ENCODE measurements at regions not wholly inside any gene's neighbourhood (a gene's known extent, or its start where the extent isn't known, plus 50 kb on each side); places are given as distances from the start of the nearest gene placed in this dataset.
"Not testable (repeated sequence)": the region's sequence is repeated elsewhere in the genome, so short reads cannot be mapped to it uniquely, and the experiment has no call there.

- Mint-ChIP-seq H3K9me3 (peaks cover 0 to 2% of the 10 kb centered on the region in 2 donors), H3K36me3 (ENCODE audit: insufficient read depth) (no peaks in the 10 kb centered on the region), H3K4me1 (ENCODE audit: low read depth in 2 of 2) (no peaks in the 10 kb centered on the region), H3K27ac (no peak overlapping the region), H3K27me3 (no peaks in the 10 kb centered on the region), H3K4me3 (no peak overlapping the region)
- DNase-seq (no peak), ATAC-seq (replicated peaks) (no peak)
These were observed 115.2 kb downstream of the ZNF37A start for GRCh38 chr10:38209332-38209731.

DNA sequence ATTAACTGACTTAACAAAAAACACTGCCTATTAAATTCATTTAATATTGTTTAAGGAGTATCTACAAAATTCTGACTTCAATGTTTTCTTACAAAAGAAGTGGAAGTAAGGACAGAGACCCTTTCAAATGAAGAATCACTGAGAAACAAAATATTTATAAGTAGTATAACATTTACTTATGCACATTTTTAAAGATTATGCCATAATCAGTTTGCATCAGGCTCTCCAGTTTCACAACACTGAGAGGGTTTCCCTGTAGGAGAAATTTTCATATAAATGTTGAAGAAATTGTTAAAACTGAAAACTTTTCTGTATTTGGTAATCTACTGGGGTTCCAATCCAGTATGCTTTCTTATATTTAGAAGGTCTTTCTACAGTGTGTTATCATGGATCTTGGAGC is 115.6 kb downstream of the ZNF37A start:
- DNase-seq; H3K4me3 Mint-ChIP-seq; H3K27ac Mint-ChIP-seq; H3K4me1 Mint-ChIP-seq (ENCODE audit: low read depth in 2 of 2); H3K9me3 Mint-ChIP-seq; ATAC-seq (replicated peaks); H3K36me3 Mint-ChIP-seq (ENCODE audit: insufficient read depth); H3K27me3 Mint-ChIP-seq: not testable (repeated sequence)

- no peak for ATAC-seq (replicated peaks)
- H3K4me3 Mint-ChIP-seq: no peak overlapping the region
These were observed 118.3 kb downstream of the ZNF37A start for GRCh38 chr10:38212460-38212859.

GRCh38 chr10:38226385-38226784 is 132.2 kb downstream of the ZNF37A start:
- Mint-ChIP-seq H3K9me3 (peaks cover 5 to 15% of the 10 kb centered on the region in 2 donors), H3K27me3 (no peaks in the 10 kb centered on the region)
- no peak for ATAC-seq (replicated peaks)

More at GRCh38 chr10:38212460-38212859, 118.3 kb downstream of the ZNF37A start:
- no peaks in the 10 kb centered on the region for H3K27me3 Mint-ChIP-seq
- H3K27ac Mint-ChIP-seq: no peak overlapping the region
- peaks cover 0 to 4% of the 10 kb centered on the region in 2 donors for H3K9me3 Mint-ChIP-seq
- no peaks in the 10 kb centered on the region for H3K36me3 Mint-ChIP-seq (ENCODE audit: insufficient read depth)
- DNase-seq: no peak
- H3K4me1 Mint-ChIP-seq (ENCODE audit: low read depth in 2 of 2): no peaks in the 10 kb centered on the region

GRCh38 chr10:38228394-38228793 is 134.3 kb downstream of the ZNF37A start:
- Mint-ChIP-seq H3K36me3 (ENCODE audit: insufficient read depth) (no peaks in the 10 kb centered on the region), H3K27ac (no peak overlapping the region)

More at GRCh38 chr10:38226385-38226784, 132.2 kb downstream of the ZNF37A start:
- Mint-ChIP-seq H3K4me1 (ENCODE audit: low read depth in 2 of 2) (no peaks in the 10 kb centered on the region), H3K4me3 (no peak overlapping the region), H3K27ac (no peak overlapping the region), H3K36me3 (ENCODE audit: insufficient read depth) (no peaks in the 10 kb centered on the region)
- no peak for DNase-seq

GRCh38 chr10:38238479-38238878 is 144.3 kb downstream of the ZNF37A start:
- H3K36me3 Mint-ChIP-seq (ENCODE audit: insufficient read depth); DNase-seq; H3K27me3 Mint-ChIP-seq; H3K4me3 Mint-ChIP-seq; H3K9me3 Mint-ChIP-seq; ATAC-seq (replicated peaks); H3K27ac Mint-ChIP-seq; H3K4me1 Mint-ChIP-seq (ENCODE audit: low read depth in 2 of 2): not testable (repeated sequence)

More at GRCh38 chr10:38228394-38228793, 134.3 kb downstream of the ZNF37A start:
- H3K4me1 Mint-ChIP-seq (ENCODE audit: low read depth in 2 of 2): no peaks in the 10 kb centered on the region
- no peaks in the 10 kb centered on the region for H3K27me3 Mint-ChIP-seq
- ATAC-seq (replicated peaks) (no peak), DNase-seq (no peak)
- H3K4me3 Mint-ChIP-seq: no peak overlapping the region
- peaks cover 5 to 8% of the 10 kb centered on the region in 2 donors for H3K9me3 Mint-ChIP-seq

DNA sequence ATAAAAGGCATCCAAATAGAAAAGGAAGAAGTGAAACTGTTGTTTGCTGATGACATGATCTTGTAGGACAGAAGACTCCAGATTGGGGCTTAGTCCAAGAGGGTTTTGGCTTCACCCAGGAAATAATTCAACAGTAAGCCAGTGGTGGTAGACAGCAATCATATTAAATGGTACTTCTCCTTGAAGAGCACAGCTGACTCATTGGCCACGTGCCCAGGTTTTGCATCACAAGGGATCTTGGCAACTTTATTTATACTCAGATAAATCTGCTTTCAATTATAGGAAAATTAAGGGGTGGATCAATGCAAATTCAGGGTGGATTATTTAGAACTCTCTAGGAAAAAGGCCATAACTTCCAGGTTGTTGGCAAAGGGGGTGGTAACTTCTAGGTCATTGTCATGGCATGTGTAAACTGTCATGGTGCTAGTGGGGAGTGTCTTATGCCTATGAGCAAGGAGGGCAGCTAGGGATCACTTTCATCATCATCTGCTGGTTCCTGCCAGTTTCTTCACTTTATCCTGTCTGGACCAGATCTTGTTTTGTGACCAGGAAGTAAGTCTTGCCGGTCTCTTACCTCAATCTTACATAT is 148.0 kb downstream of the ZNF37A start:
- H3K4me3 Mint-ChIP-seq; H3K36me3 Mint-ChIP-seq (ENCODE audit: insufficient read depth); DNase-seq; H3K27ac Mint-ChIP-seq; H3K9me3 Mint-ChIP-seq; H3K27me3 Mint-ChIP-seq; ATAC-seq (replicated peaks); H3K4me1 Mint-ChIP-seq (ENCODE audit: low read depth in 2 of 2): not testable (repeated sequence)

DNA sequence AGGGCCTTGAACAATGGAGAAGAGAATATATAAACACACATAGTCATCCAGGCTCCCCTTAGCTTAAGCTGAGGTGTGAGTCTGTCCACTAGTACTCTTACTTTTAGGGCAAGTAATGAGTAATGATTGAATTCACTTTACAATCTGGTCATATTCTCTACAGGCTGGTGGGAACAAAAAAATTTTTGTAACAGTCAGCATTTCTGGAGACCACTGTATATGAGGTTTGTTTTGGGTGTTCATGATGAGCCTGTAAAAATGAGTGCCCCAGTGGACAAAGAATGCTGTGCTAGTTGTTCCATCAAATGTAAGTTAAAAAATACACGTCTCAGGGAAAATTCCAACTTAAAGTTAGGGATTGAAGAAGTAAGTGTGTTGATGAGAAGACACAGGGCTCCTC is 154.0 kb downstream of the ZNF37A start:
- not testable (repeated sequence) for H3K27me3 Mint-ChIP-seq; ATAC-seq (replicated peaks); H3K4me1 Mint-ChIP-seq (ENCODE audit: low read depth in 2 of 2); H3K36me3 Mint-ChIP-seq (ENCODE audit: insufficient read depth); H3K27ac Mint-ChIP-seq; H3K4me3 Mint-ChIP-seq; DNase-seq
- H3K9me3 Mint-ChIP-seq: peaks cover 8 to 19% of the 10 kb centered on the region in 2 donors

- peaks cover 9 to 21% of the 10 kb centered on the region in 2 donors for H3K9me3 Mint-ChIP-seq
- not testable (repeated sequence) for H3K27ac Mint-ChIP-seq; ATAC-seq (replicated peaks); H3K27me3 Mint-ChIP-seq; DNase-seq; H3K36me3 Mint-ChIP-seq (ENCODE audit: insufficient read depth); H3K4me1 Mint-ChIP-seq (ENCODE audit: low read depth in 2 of 2); H3K4me3 Mint-ChIP-seq
These were observed 158.4 kb downstream of the ZNF37A start for GRCh38 chr10:38252551-38252950.

DNA sequence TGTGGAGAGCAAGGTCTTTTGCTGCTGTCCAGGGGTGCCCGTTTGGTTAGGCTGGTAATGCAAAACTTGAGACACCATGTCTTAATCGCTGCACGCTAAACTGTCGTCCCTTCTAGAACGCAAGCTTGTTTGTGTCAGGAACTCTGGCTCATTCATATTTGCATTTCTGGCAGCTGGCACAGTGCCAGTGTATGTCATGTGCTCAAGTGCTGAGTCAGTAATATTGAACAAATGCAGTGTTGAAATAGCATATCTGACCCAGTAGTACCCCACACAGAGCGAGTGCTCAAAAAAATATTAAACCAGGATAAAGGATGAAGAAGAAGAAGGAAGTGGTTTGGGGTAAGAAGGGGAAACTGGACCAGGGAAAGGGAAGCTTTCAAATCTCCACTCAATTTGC is 173.4 kb downstream of the ZNF37A start:
- ATAC-seq (replicated peaks); DNase-seq; H3K27ac Mint-ChIP-seq; H3K27me3 Mint-ChIP-seq; H3K4me1 Mint-ChIP-seq (ENCODE audit: low read depth in 2 of 2); H3K9me3 Mint-ChIP-seq; H3K36me3 Mint-ChIP-seq (ENCODE audit: insufficient read depth); H3K4me3 Mint-ChIP-seq: not testable (repeated sequence)

DNA sequence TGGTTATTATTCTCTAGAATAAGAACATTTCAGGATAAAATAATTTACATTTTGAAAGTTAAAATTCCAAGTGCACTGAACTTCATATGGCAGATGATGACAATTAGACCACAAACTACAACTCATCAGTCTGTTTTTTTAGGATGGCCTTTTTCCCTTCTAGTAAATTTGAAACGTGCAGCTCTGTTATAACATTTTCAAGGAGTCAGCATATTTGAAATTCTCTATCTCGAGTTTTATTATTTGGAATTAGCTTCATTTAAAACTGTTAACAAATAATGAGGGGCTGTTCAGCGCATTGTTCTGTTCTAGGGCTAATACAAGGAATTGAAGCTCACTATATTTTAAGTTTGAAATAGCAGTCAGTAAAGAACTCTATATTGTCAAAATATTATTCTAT is 176.9 kb downstream of the ZNF37A start:
- not testable (repeated sequence) for DNase-seq; H3K27ac Mint-ChIP-seq; H3K27me3 Mint-ChIP-seq; ATAC-seq (replicated peaks); H3K4me3 Mint-ChIP-seq; H3K9me3 Mint-ChIP-seq; H3K4me1 Mint-ChIP-seq (ENCODE audit: low read depth in 2 of 2); H3K36me3 Mint-ChIP-seq (ENCODE audit: insufficient read depth)

DNA sequence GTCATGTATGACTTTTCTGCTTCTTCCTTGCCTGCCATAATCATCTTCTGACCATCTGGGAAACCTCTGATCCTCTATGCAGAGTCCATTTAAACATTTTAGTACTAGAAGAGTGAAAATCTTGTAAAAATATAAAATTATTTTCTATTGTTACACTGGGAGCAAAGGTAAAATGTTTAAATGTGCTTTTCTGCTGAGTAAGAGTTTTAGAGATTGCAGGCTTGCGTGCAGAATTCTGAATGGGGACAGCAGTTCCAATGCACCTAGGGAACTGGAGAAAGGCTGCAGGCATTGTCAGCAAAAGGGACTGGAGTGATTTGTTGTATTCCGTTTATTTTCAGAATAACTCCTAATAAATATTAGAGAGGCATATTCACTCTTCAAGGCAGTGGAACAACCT is 180.7 kb downstream of the ZNF37A start:
- H3K4me3 Mint-ChIP-seq; DNase-seq; H3K36me3 Mint-ChIP-seq (ENCODE audit: insufficient read depth); H3K27ac Mint-ChIP-seq; H3K4me1 Mint-ChIP-seq (ENCODE audit: low read depth in 2 of 2); H3K27me3 Mint-ChIP-seq; ATAC-seq (replicated peaks): not testable (repeated sequence)
- H3K9me3 Mint-ChIP-seq: peaks cover 0 to 14% of the 10 kb centered on the region in 2 donors

DNA sequence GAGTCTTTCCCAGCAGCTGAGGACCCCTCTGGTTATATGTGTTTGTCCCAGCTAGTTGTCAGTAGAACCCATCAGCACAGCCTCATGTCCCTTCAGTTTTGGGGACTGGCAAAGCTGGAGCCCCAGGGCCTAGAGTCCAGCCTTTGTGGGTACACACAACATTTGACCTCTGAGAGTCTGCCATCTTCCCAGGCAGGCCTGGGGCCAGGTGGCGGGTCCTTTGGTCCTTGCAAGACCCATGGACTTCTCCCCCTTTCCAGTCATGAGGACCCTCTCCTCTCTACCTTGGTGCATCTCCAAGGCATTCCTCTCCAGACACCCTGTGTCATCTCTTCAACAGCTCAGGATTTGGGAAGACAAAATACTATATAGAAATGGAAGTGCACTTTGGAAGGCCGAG is 198.4 kb downstream of the ZNF37A start:
- DNase-seq; H3K9me3 Mint-ChIP-seq; H3K27ac Mint-ChIP-seq; H3K36me3 Mint-ChIP-seq (ENCODE audit: insufficient read depth); H3K4me1 Mint-ChIP-seq (ENCODE audit: low read depth in 2 of 2); ATAC-seq (replicated peaks); H3K4me3 Mint-ChIP-seq: not testable (repeated sequence)
- H3K27me3 Mint-ChIP-seq: peaks cover 0 to 13% of the 10 kb centered on the region in 2 donors

DNA sequence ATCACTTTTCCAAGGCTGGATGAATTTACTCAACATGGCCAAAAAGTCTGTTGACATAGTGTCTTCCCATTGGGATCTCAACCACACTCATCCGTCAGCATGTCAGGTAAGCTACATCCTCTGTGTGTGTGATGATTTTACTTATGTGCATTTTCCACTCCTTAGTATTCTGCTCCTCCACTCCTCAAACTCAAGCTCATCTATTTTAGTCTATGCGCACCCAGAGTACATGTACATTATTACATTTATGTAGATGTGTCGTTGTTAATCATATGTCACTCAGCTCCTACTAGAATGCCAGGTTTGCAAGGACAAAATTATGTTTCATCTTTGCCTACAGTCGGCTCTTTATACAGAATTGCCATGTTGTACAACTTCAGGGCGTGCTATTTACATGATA is 216.0 kb downstream of the ZNF37A start:
- H3K4me3 Mint-ChIP-seq; ATAC-seq (replicated peaks); H3K36me3 Mint-ChIP-seq (ENCODE audit: insufficient read depth); H3K27me3 Mint-ChIP-seq; H3K27ac Mint-ChIP-seq; DNase-seq; H3K4me1 Mint-ChIP-seq (ENCODE audit: low read depth in 2 of 2); H3K9me3 Mint-ChIP-seq: not testable (repeated sequence)

Measured in effector memory CD8-positive, alpha-beta T cell (primary cell).